ENCODE measurements at regions not wholly inside any gene's neighbourhood (a gene's known extent, or its start where the extent isn't known, plus 50 kb on each side); places are given as distances from the start of the nearest gene placed in this dataset.

- Histone ChIP-seq H3K27ac (ENCODE audit: low read depth, low read length) (no peak overlapping the region), H3K4me3 (ENCODE audit: extremely low read depth in 1 of 4, insufficient read depth in 2 of 4, low read depth in 3 of 4, low read length in 4 of 4) (no peak overlapping the region), H3K27me3 (replicated peaks in 1 of 4; ENCODE audit: control insufficient read depth in 3 of 4, extremely low read depth in 1 of 4, insufficient read depth in 3 of 4, low read length in 3 of 4) (no peaks in the 10 kb centered on the region), H3K14ac (ENCODE audit: insufficient read length) (no peak overlapping the region), H3K9me3 (ENCODE audit: insufficient read depth in 2 of 2, low read depth in 1 of 2, low read length in 1 of 2) (no peaks in the 10 kb centered on the region), H3K9ac (replicated peaks in 1 of 4; ENCODE audit: extremely low read depth in 1 of 4, low read depth in 3 of 4, low read length in 3 of 4) (no peak overlapping the region), H4K20me1 (replicated peaks in 1 of 2; ENCODE audit: control insufficient read depth in 1 of 2, insufficient read depth in 2 of 2, low read length in 2 of 2) (no peaks in the 10 kb centered on the region), H3K18ac (ENCODE audit: extremely low read depth, low read length) (no peak overlapping the region), H3K79me2 (ENCODE audit: control insufficient read depth in 1 of 2, insufficient read depth in 2 of 2, low read length in 2 of 2) (no peaks in the 10 kb centered on the region), H3K36me3 (ENCODE audit: control insufficient read depth in 2 of 4, insufficient read depth in 4 of 4, low read length in 3 of 4) (no peaks in the 10 kb centered on the region), H4K8ac (ENCODE audit: extremely low read depth, insufficient read depth, low read length) (no peak overlapping the region), H2BK5ac (ENCODE audit: low read depth, low read length) (no peak overlapping the region), H3K23me2 (ENCODE audit: low read depth, low read length) (no peaks in the 10 kb centered on the region), H2BK12ac (ENCODE audit: low read depth, low read length) (no peak overlapping the region), H4K91ac (replicated peaks; ENCODE audit: insufficient read length, low read length) (no peak overlapping the region), H2AFZ (ENCODE audit: low read length) (no peak overlapping the region), H3K4me2 (ENCODE audit: insufficient read depth in 1 of 2, low read depth in 2 of 2, low read length in 2 of 2) (no peak overlapping the region), H2BK15ac (ENCODE audit: low read length) (no peak overlapping the region), H2AK5ac (ENCODE audit: low read depth, low read length) (no peak overlapping the region), H3K56ac (replicated peaks; ENCODE audit: insufficient read length, low read depth, low read length) (no peak overlapping the region), H3K4me1 (replicated peaks in 1 of 4; ENCODE audit: control insufficient read depth in 3 of 4, insufficient read depth in 4 of 4, low read length in 3 of 4) (peaks cover 0 to 7% (median 3%) of the 10 kb centered on the region in 4 experiments; a peak in 4 of 7 replicates), H2BK120ac (replicated peaks; ENCODE audit: low read depth, low read length) (no peak overlapping the region), H2BK20ac (ENCODE audit: low read length) (no peak overlapping the region), H3K79me1 (ENCODE audit: low read depth, low read length) (no peaks in the 10 kb centered on the region), H3K23ac (ENCODE audit: insufficient read length) (no peak overlapping the region), H4K5ac (ENCODE audit: insufficient read length, low read depth, low read length) (no peak overlapping the region), H3K4ac (replicated peaks; ENCODE audit: insufficient read length, low read depth, low read length) (no peak overlapping the region)
- WGBS, 2 experiments (ENCODE audit: extremely low coverage in 1 of 2, insufficient coverage in 1 of 2, insufficient read length in 1 of 2, insufficient replicate concordance in 2 of 2, low coverage in 1 of 2, low lambda C conversion rate in 2 of 2, missing lambda C conversion rate in 1 of 2), result 89% methylated on average over 1 of the region's 1 CpG; no CpG with 5 or more reads in 1 of the 2 experiments
- no peak for FAIRE-seq
- ChIA-PET CTCF (ENCODE audit: partially characterized antibody) (interaction anchor here (1.4 kb wide), 1 partner anchor 151 kb away, joined by 3 read pairs; no protein-coding TSS in a partner anchor), POLR2A (ENCODE audit: partially characterized antibody) (no interaction called here)
- TF ChIP-seq BCL11A (IDR thresholded peaks at IDR 0.05; ENCODE audit: low read depth in 2 of 2, low read length in 2 of 2), result no peak
- DNase-seq (ENCODE audit: low read depth in 1 of 2, low spot score in 2 of 2), result no peak
These were observed 285.1 kb downstream of the TMEM167A start for GRCh38 chr5:82792096-82792495.

All from H1 (cell line).